ENCODE measurements at regions not wholly inside any gene's neighbourhood (a gene's known extent, or its start where the extent isn't known, plus 50 kb on each side); places are given as distances from the start of the nearest gene placed in this dataset.

- no peak overlapping the region for H3K9ac ChIP-seq (ENCODE audit: low read depth, low read length, poor library complexity, severe bottlenecking)
- no peaks in the 10 kb centered on the region for H3K4me1 ChIP-seq (ENCODE audit: insufficient read depth, low read length, poor library complexity, severe bottlenecking)
- H3K9me2 ChIP-seq (replicated peaks; ENCODE audit: low read depth, low read length), result no peaks in the 10 kb centered on the region
- H3K79me2 ChIP-seq (ENCODE audit: insufficient read depth, low read length), result no peaks in the 10 kb centered on the region
- no peak for TF ChIP-seq EZH2phosphoT487 (IDR thresholded peaks at IDR 0.05; ENCODE audit: borderline replicate concordance)
- no peaks in the 10 kb centered on the region for H3F3A ChIP-seq (ENCODE audit: low read depth)
- no peaks in the 10 kb centered on the region for H3K9me3 ChIP-seq (ENCODE audit: insufficient read depth, low read depth, low read length)
- no peaks in the 10 kb centered on the region for H3K36me3 ChIP-seq (ENCODE audit: insufficient read depth, low read length)
- no peaks in the 10 kb centered on the region for H4K20me1 ChIP-seq (ENCODE audit: insufficient read depth, low read length, poor library complexity, severe bottlenecking)
- H2AFZ ChIP-seq (ENCODE audit: low read length), result no peak overlapping the region
- H3K4me2 ChIP-seq (ENCODE audit: low read depth, low read length, poor library complexity, severe bottlenecking), result no peak overlapping the region
- no peak overlapping the region for H3K4me3 ChIP-seq (ENCODE audit: low read length, poor library complexity, severe bottlenecking)
- no peaks in the 10 kb centered on the region for H3K27me3 ChIP-seq (ENCODE audit: insufficient read depth, low read length, poor library complexity, severe bottlenecking)
These were observed 236.3 kb downstream of the SUCLA2 start for GRCh38 chr13:47764817-47765216.

DNA sequence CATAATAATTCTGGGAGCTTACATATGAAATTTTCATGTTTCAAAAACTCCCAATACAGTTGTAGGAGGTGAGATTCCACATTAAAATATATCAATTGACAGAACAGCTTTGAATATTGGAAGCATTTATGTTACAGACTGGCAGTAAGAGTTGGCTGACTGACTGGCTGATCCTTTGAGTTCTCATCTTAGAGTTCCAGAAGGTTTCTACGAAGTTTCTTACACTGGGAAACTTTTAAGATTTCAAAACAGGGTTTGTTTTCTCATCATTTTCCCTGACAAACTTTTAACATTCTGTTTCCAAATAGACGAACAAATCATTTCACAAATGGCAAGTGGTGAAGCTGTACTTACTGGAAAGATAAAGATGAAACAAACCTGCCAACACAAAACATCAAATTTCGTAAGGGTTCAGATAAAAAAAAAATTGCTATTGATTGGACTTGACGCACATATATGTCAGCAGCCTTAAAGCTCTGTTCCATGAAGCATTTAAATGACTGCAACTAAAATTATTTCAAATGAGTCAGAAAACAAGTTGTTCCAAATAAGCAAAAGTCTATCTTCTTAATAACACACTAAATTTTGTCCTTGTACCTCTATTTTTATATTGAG, 243.5 kb downstream of the SUCLA2 start:
- Histone ChIP-seq H2AFZ (ENCODE audit: low read length) (no peak overlapping the region), H3K4me3 (ENCODE audit: low read length, poor library complexity, severe bottlenecking) (no peak overlapping the region), H4K20me1 (ENCODE audit: insufficient read depth, low read length, poor library complexity, severe bottlenecking) (no peaks in the 10 kb centered on the region), H3K9ac (ENCODE audit: low read depth, low read length, poor library complexity, severe bottlenecking) (no peak overlapping the region), H3K9me3 (ENCODE audit: insufficient read depth, low read depth, low read length) (no peaks in the 10 kb centered on the region), H3K4me2 (ENCODE audit: low read depth, low read length, poor library complexity, severe bottlenecking) (no peak overlapping the region), H3K9me2 (replicated peaks; ENCODE audit: low read depth, low read length) (no peaks in the 10 kb centered on the region), H3K79me2 (ENCODE audit: insufficient read depth, low read length) (no peaks in the 10 kb centered on the region), H3K27me3 (ENCODE audit: insufficient read depth, low read length, poor library complexity, severe bottlenecking) (no peaks in the 10 kb centered on the region), H3K36me3 (ENCODE audit: insufficient read depth, low read length) (no peaks in the 10 kb centered on the region), H3K4me1 (ENCODE audit: insufficient read depth, low read length, poor library complexity, severe bottlenecking) (no peaks in the 10 kb centered on the region), H3F3A (ENCODE audit: low read depth) (no peaks in the 10 kb centered on the region)
- TF ChIP-seq, protein P1, sequence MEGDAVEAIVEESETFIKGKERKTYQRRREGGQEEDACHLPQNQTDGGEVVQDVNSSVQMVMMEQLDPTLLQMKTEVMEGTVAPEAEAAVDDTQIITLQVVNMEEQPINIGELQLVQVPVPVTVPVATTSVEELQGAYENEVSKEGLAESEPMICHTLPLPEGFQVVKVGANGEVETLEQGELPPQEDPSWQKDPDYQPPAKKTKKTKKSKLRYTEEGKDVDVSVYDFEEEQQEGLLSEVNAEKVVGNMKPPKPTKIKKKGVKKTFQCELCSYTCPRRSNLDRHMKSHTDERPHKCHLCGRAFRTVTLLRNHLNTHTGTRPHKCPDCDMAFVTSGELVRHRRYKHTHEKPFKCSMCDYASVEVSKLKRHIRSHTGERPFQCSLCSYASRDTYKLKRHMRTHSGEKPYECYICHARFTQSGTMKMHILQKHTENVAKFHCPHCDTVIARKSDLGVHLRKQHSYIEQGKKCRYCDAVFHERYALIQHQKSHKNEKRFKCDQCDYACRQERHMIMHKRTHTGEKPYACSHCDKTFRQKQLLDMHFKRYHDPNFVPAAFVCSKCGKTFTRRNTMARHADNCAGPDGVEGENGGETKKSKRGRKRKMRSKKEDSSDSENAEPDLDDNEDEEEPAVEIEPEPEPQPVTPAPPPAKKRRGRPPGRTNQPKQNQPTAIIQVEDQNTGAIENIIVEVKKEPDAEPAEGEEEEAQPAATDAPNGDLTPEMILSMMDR (conservative IDR thresholded peaks at IDR 0.05; ENCODE audit: low read length), result no peak
- no peak for TF ChIP-seq EZH2phosphoT487 (IDR thresholded peaks at IDR 0.05; ENCODE audit: borderline replicate concordance)

DNA sequence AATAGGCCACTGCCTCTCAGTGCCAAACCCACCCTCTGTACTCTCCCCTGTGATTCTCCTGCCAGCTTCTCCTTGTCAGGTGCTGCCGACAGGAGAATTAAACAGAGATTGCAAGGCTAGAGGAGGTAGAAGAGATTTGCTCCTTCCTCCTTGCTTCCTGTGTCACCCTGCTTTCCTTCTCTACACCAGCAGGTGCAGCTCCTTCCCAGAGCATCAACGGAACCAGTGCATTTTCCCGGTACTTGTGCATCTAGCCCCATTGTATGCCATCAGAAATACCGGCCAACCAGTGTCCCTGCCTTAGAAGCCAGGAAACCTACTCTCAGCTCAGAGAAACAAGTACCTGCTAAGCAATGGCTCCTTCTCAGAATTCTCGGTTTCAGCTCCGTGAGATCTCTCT, 253.2 kb downstream of the SUCLA2 start:
- H3K9me3 ChIP-seq (ENCODE audit: insufficient read depth, low read depth, low read length), result no peaks in the 10 kb centered on the region
- no peaks in the 10 kb centered on the region for H3F3A ChIP-seq (ENCODE audit: low read depth)
- TF ChIP-seq, protein P1 (conservative IDR thresholded peaks at IDR 0.05; ENCODE audit: low read length), result no peak
- TF ChIP-seq EZH2phosphoT487 (IDR thresholded peaks at IDR 0.05; ENCODE audit: borderline replicate concordance), result no peak
- no peak overlapping the region for H3K4me3 ChIP-seq (ENCODE audit: low read length, poor library complexity, severe bottlenecking)
- H3K79me2 ChIP-seq (ENCODE audit: insufficient read depth, low read length), result no peaks in the 10 kb centered on the region
- H2AFZ ChIP-seq (ENCODE audit: low read length), result no peak overlapping the region
- no peak overlapping the region for H3K9ac ChIP-seq (ENCODE audit: low read depth, low read length, poor library complexity, severe bottlenecking)
- H3K4me1 ChIP-seq (ENCODE audit: insufficient read depth, low read length, poor library complexity, severe bottlenecking), result no peaks in the 10 kb centered on the region
- H3K36me3 ChIP-seq (ENCODE audit: insufficient read depth, low read length), result no peaks in the 10 kb centered on the region
- no peaks in the 10 kb centered on the region for H3K27me3 ChIP-seq (ENCODE audit: insufficient read depth, low read length, poor library complexity, severe bottlenecking)
- H3K9me2 ChIP-seq (replicated peaks; ENCODE audit: low read depth, low read length), result no peaks in the 10 kb centered on the region
- no peaks in the 10 kb centered on the region for H4K20me1 ChIP-seq (ENCODE audit: insufficient read depth, low read length, poor library complexity, severe bottlenecking)
- H3K4me2 ChIP-seq (ENCODE audit: low read depth, low read length, poor library complexity, severe bottlenecking), result no peak overlapping the region

DNA sequence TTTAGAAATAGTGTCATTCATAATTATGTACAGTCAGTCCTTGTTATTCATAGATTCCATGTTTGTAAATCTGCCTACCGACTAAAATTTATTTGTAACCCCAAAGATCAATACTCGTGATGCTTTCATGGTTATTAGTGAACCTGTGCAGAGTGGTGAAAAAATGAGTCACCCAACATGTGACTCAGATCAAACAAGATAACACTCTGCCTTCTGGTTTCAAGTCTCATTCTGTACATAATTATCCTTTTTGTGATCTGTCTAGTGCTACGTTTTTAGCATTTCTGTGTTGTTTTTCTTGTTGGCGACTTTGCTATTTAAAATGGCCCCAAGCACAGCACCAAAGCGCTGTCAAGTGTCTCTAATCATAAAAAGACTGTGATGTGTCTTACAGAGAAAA, 274.7 kb downstream of the SUCLA2 start:
- H3K27me3 ChIP-seq (ENCODE audit: insufficient read depth, low read length, poor library complexity, severe bottlenecking), result no peaks in the 10 kb centered on the region
- H3K4me2 ChIP-seq (ENCODE audit: low read depth, low read length, poor library complexity, severe bottlenecking), result no peak overlapping the region
- TF ChIP-seq, protein P1 (conservative IDR thresholded peaks at IDR 0.05; ENCODE audit: low read length), result no peak
- TF ChIP-seq EZH2phosphoT487 (IDR thresholded peaks at IDR 0.05; ENCODE audit: borderline replicate concordance), result no peak

More for the DNA sequence above, 274.7 kb downstream of the SUCLA2 start:
- Histone ChIP-seq H3K79me2 (ENCODE audit: insufficient read depth, low read length) (no peaks in the 10 kb centered on the region), H3K9me2 (replicated peaks; ENCODE audit: low read depth, low read length) (no peaks in the 10 kb centered on the region), H3K36me3 (ENCODE audit: insufficient read depth, low read length) (no peaks in the 10 kb centered on the region), H2AFZ (ENCODE audit: low read length) (no peak overlapping the region), H3K4me1 (ENCODE audit: insufficient read depth, low read length, poor library complexity, severe bottlenecking) (no peaks in the 10 kb centered on the region), H3K4me3 (ENCODE audit: low read length, poor library complexity, severe bottlenecking) (no peak overlapping the region), H3K9me3 (ENCODE audit: insufficient read depth, low read depth, low read length) (no peaks in the 10 kb centered on the region), H3K9ac (ENCODE audit: low read depth, low read length, poor library complexity, severe bottlenecking) (no peak overlapping the region), H3F3A (ENCODE audit: low read depth) (no peaks in the 10 kb centered on the region), H4K20me1 (ENCODE audit: insufficient read depth, low read length, poor library complexity, severe bottlenecking) (no peaks in the 10 kb centered on the region)

Data from Loucy (cell line).